Adipocyte (in vitro differentiated cells): ENCODE measurements at regions not wholly inside any gene's neighbourhood (a gene's known extent, or its start where the extent isn't known, plus 50 kb on each side); places are given as distances from the start of the nearest gene placed in this dataset.

Experiments
- DNase-seq: peaks from one replicate; pipeline ENCODE4 v3.0.0-alpha.2; 2015; ENCODE audit warnings: low read depth
- H3K27me3 ChIP-seq: replicated peaks from 2 replicates; pipeline ENCODE4 v1.7.0; 2013; ENCODE audit warnings: mild to moderate bottlenecking, low read length, moderate library complexity; ENCODE audit not compliant: control insufficient read depth, insufficient read depth
- H3K36me3 ChIP-seq: 2 replicates; pipeline ENCODE4 v1.7.0; 2013; ENCODE audit warnings: low read length, mild to moderate bottlenecking, moderate library complexity; ENCODE audit not compliant: control insufficient read depth, insufficient read depth, severe bottlenecking
- H3K4me1 ChIP-seq: 2 replicates; pipeline ENCODE4 v1.7.0; 2013; ENCODE audit warnings: mild to moderate bottlenecking, low read length, moderate library complexity; ENCODE audit not compliant: control insufficient read depth, insufficient read depth
- H3K4me3 ChIP-seq: 2 replicates; pipeline ENCODE4 v1.7.0; 2013; ENCODE audit warnings: mild to moderate bottlenecking, low read length, moderate library complexity
- H3K9ac ChIP-seq: 2 replicates; pipeline ENCODE4 v1.7.0; 2013; ENCODE audit warnings: mild to moderate bottlenecking, low read length, moderate library complexity
- H3K9me3 ChIP-seq: 2 replicates; pipeline ENCODE4 v1.7.0; 2013; ENCODE audit warnings: mild to moderate bottlenecking, low read length, moderate library complexity; ENCODE audit not compliant: control insufficient read depth

- no peak overlapping the region for H3K9ac ChIP-seq
- peaks cover 6% of the 10 kb centered on the region for H3K4me1 ChIP-seq
- H3K9me3 ChIP-seq = no peaks in the 10 kb centered on the region
- H3K4me3 ChIP-seq = peak overlapping the region; percentile 51
- H3K36me3 ChIP-seq = no peaks in the 10 kb centered on the region
- no peaks in the 10 kb centered on the region for H3K27me3 ChIP-seq
- DNase-seq = no peak
These were observed 410.5 kb upstream of the CADM2 start for GRCh38 chr3:84547971-84548970.

GRCh38 chr3:84555629-84556028, 403.2 kb upstream of the CADM2 start:
- Histone ChIP-seq H3K27me3 (no peaks in the 10 kb centered on the region), H3K4me3 (no peak overlapping the region), H3K9me3 (no peaks in the 10 kb centered on the region), H3K36me3 (no peaks in the 10 kb centered on the region), H3K9ac (no peak overlapping the region), H3K4me1 (no peaks in the 10 kb centered on the region)
- no peak for DNase-seq

- no peak for DNase-seq
- Histone ChIP-seq H3K36me3 (no peaks in the 10 kb centered on the region), H3K9me3 (no peaks in the 10 kb centered on the region), H3K27me3 (no peaks in the 10 kb centered on the region), H3K9ac (no peak overlapping the region), H3K4me3 (no peak overlapping the region), H3K4me1 (no peaks in the 10 kb centered on the region)
These were observed 392.5 kb upstream of the CADM2 start for GRCh38 chr3:84566256-84566655.

GRCh38 chr3:84567796-84568195, 391.0 kb upstream of the CADM2 start:
- Histone ChIP-seq H3K9ac (no peak overlapping the region), H3K4me3 (no peak overlapping the region), H3K27me3 (no peaks in the 10 kb centered on the region), H3K36me3 (no peaks in the 10 kb centered on the region), H3K4me1 (no peaks in the 10 kb centered on the region), H3K9me3 (no peaks in the 10 kb centered on the region)
- DNase-seq = no peak

GRCh38 chr3:84573962-84574361, 384.8 kb upstream of the CADM2 start:
- H3K27me3 ChIP-seq = no peaks in the 10 kb centered on the region
- H3K4me1 ChIP-seq = no peaks in the 10 kb centered on the region
- no peak overlapping the region for H3K4me3 ChIP-seq

GRCh38 chr3:84586427-84586826, 372.4 kb upstream of the CADM2 start:
- Histone ChIP-seq H3K9me3 (peaks cover 2% of the 10 kb centered on the region), H3K27me3 (no peaks in the 10 kb centered on the region), H3K4me3 (no peak overlapping the region), H3K4me1 (no peaks in the 10 kb centered on the region), H3K9ac (no peak overlapping the region), H3K36me3 (no peaks in the 10 kb centered on the region)
- DNase-seq = no peak

More at GRCh38 chr3:84573962-84574361, 384.8 kb upstream of the CADM2 start:
- no peak for DNase-seq
- Histone ChIP-seq H3K9me3 (no peaks in the 10 kb centered on the region), H3K9ac (no peak overlapping the region), H3K36me3 (no peaks in the 10 kb centered on the region)

- Histone ChIP-seq H3K9ac (no peak overlapping the region), H3K36me3 (no peaks in the 10 kb centered on the region), H3K4me1 (no peaks in the 10 kb centered on the region), H3K27me3 (no peaks in the 10 kb centered on the region), H3K9me3 (peaks cover 3% of the 10 kb centered on the region), H3K4me3 (no peak overlapping the region)
- DNase-seq = no peak
These were observed 358.0 kb upstream of the CADM2 start for GRCh38 chr3:84600703-84601225.

- peaks cover 3% of the 10 kb centered on the region for H3K9me3 ChIP-seq
- H3K27me3 ChIP-seq = no peaks in the 10 kb centered on the region
- no peaks in the 10 kb centered on the region for H3K36me3 ChIP-seq
- H3K9ac ChIP-seq = no peak overlapping the region
- no peak overlapping the region for H3K4me3 ChIP-seq
- no peaks in the 10 kb centered on the region for H3K4me1 ChIP-seq
- DNase-seq = no peak
These were observed 357.5 kb upstream of the CADM2 start for GRCh38 chr3:84601303-84601702.

GRCh38 chr3:84621823-84622222, 337.0 kb upstream of the CADM2 start:
- Histone ChIP-seq H3K9me3 (no peaks in the 10 kb centered on the region), H3K9ac (no peak overlapping the region), H3K36me3 (no peaks in the 10 kb centered on the region), H3K4me1 (no peaks in the 10 kb centered on the region), H3K27me3 (no peaks in the 10 kb centered on the region), H3K4me3 (no peak overlapping the region)
- DNase-seq = no peak

- H3K27me3 ChIP-seq = no peaks in the 10 kb centered on the region
- H3K4me3 ChIP-seq = no peak overlapping the region
- DNase-seq = no peak
- H3K9me3 ChIP-seq = no peaks in the 10 kb centered on the region
- H3K9ac ChIP-seq = no peak overlapping the region
- no peaks in the 10 kb centered on the region for H3K36me3 ChIP-seq
- no peaks in the 10 kb centered on the region for H3K4me1 ChIP-seq
These were observed 324.1 kb upstream of the CADM2 start for GRCh38 chr3:84634668-84635067.

- Histone ChIP-seq H3K36me3 (no peaks in the 10 kb centered on the region), H3K4me3 (no peak overlapping the region), H3K9me3 (no peaks in the 10 kb centered on the region), H3K27me3 (no peaks in the 10 kb centered on the region), H3K4me1 (no peaks in the 10 kb centered on the region), H3K9ac (no peak overlapping the region)
- DNase-seq = no peak
These were observed 321.5 kb upstream of the CADM2 start for GRCh38 chr3:84637272-84637671.
